ENCODE measurements at regions not wholly inside any gene's neighbourhood (a gene's known extent, or its start where the extent isn't known, plus 50 kb on each side); places are given as distances from the start of the nearest gene placed in this dataset.
A peak's percentile ranks its signal among the peaks of the same experiment; 100 is the strongest.

GRCh38 chr2:12201369-12201768 lies 454.9 kb downstream of the LPIN1 start:
- Histone ChIP-seq H3K4me3 (ENCODE audit: low read depth in 1 of 3, low read length in 3 of 3) (no peak overlapping the region), H3K27ac (ENCODE audit: low read depth in 1 of 3, low read length in 2 of 3) (no peak overlapping the region), H3K4me1 (ENCODE audit: control insufficient read depth in 3 of 3, insufficient read depth in 2 of 3, low read depth in 1 of 3, low read length in 2 of 3) (no peaks in the 10 kb centered on the region), H3K27me3 (ENCODE audit: control insufficient read depth in 3 of 3, insufficient read depth in 3 of 3, low read length in 3 of 3) (no peaks in the 10 kb centered on the region), H3K36me3 (ENCODE audit: control insufficient read depth in 3 of 3, insufficient read depth in 2 of 3, low read depth in 1 of 3, low read length in 3 of 3) (no peaks in the 10 kb centered on the region), H3K9me3 (ENCODE audit: control insufficient read depth in 2 of 2, insufficient read depth in 1 of 2, low read depth in 1 of 2, low read length in 1 of 2) (no peaks in the 10 kb centered on the region)
- WGBS, 3 donors = 57 to 68% (median 62%) methylated on average over 6 of the region's 6 CpGs
- FAIRE-seq (no peak), DNase-seq (no peak)

GRCh38 chr2:12202313-12203075 lies 456.1 kb downstream of the LPIN1 start:
- no peaks in the 10 kb centered on the region for H3K27me3 ChIP-seq (ENCODE audit: control insufficient read depth in 3 of 3, insufficient read depth in 3 of 3, low read length in 3 of 3)
- H3K36me3 ChIP-seq (ENCODE audit: control insufficient read depth in 3 of 3, insufficient read depth in 2 of 3, low read depth in 1 of 3, low read length in 3 of 3) = no peaks in the 10 kb centered on the region
- no peak overlapping the region for H3K27ac ChIP-seq (ENCODE audit: low read depth in 1 of 3, low read length in 2 of 3)
- H3K4me1 ChIP-seq (ENCODE audit: control insufficient read depth in 3 of 3, insufficient read depth in 2 of 3, low read depth in 1 of 3, low read length in 2 of 3) = no peaks in the 10 kb centered on the region
- peak in 1 of 2 donors; percentile 11 for DNase-seq
- H3K9me3 ChIP-seq (ENCODE audit: control insufficient read depth in 2 of 2, insufficient read depth in 1 of 2, low read depth in 1 of 2, low read length in 1 of 2) = no peaks in the 10 kb centered on the region
- 60 to 78% (median 66%) methylated on average over 12 of the region's 12 CpGs for WGBS, 3 donors
- no peak overlapping the region for H3K4me3 ChIP-seq (ENCODE audit: low read depth in 1 of 3, low read length in 3 of 3)
- no peak for FAIRE-seq

DNA sequence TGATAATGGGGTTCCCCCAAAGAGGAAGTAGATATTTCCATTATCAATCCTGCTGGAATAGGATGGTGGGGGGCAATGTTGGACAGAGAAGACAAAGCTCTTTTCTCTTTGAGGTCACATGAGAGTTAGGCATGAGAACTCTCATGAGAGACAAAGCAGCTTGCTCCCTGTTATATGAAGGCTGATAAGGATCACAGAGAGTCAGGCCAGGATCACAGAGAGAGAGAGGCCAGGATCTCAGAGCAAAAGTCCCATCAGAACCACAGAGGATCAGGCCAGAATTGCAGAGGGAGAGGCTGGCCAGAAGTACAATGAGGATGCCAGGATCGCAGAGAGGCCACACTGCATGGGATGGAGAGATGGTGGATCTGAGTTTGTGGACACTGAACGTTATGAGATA lies 457.1 kb downstream of the LPIN1 start:
- H3K27me3 ChIP-seq (ENCODE audit: control insufficient read depth in 3 of 3, insufficient read depth in 3 of 3, low read length in 3 of 3) = no peaks in the 10 kb centered on the region
- WGBS, 3 donors = 83 to 89% (median 87%) methylated on average over 2 of the region's 2 CpGs
- no peak overlapping the region for H3K4me3 ChIP-seq (ENCODE audit: low read depth in 1 of 3, low read length in 3 of 3)
- no peaks in the 10 kb centered on the region for H3K4me1 ChIP-seq (ENCODE audit: control insufficient read depth in 3 of 3, insufficient read depth in 2 of 3, low read depth in 1 of 3, low read length in 2 of 3)
- H3K36me3 ChIP-seq (ENCODE audit: control insufficient read depth in 3 of 3, insufficient read depth in 2 of 3, low read depth in 1 of 3, low read length in 3 of 3) = no peaks in the 10 kb centered on the region
- FAIRE-seq (no peak), DNase-seq (no peak)
- no peaks in the 10 kb centered on the region for H3K9me3 ChIP-seq (ENCODE audit: control insufficient read depth in 2 of 2, insufficient read depth in 1 of 2, low read depth in 1 of 2, low read length in 1 of 2)
- no peak overlapping the region for H3K27ac ChIP-seq (ENCODE audit: low read depth in 1 of 3, low read length in 2 of 3)

GRCh38 chr2:12205086-12205485 lies 458.7 kb downstream of the LPIN1 start:
- no peak for DNase-seq
- H3K27me3 ChIP-seq (ENCODE audit: control insufficient read depth in 3 of 3, insufficient read depth in 3 of 3, low read length in 3 of 3) = no peaks in the 10 kb centered on the region
- no peak for FAIRE-seq
- no peaks in the 10 kb centered on the region for H3K4me1 ChIP-seq (ENCODE audit: control insufficient read depth in 3 of 3, insufficient read depth in 2 of 3, low read depth in 1 of 3, low read length in 2 of 3)
- no peaks in the 10 kb centered on the region for H3K36me3 ChIP-seq (ENCODE audit: control insufficient read depth in 3 of 3, insufficient read depth in 2 of 3, low read depth in 1 of 3, low read length in 3 of 3)
- no peak overlapping the region for H3K4me3 ChIP-seq (ENCODE audit: low read depth in 1 of 3, low read length in 3 of 3)
- H3K27ac ChIP-seq (ENCODE audit: low read depth in 1 of 3, low read length in 2 of 3) = no peak overlapping the region
- no peaks in the 10 kb centered on the region for H3K9me3 ChIP-seq (ENCODE audit: control insufficient read depth in 2 of 2, insufficient read depth in 1 of 2, low read depth in 1 of 2, low read length in 1 of 2)
- 67 to 80% (median 79%) methylated on average over 2 to 3 of the region's 3 CpGs for WGBS, 3 donors

- DNase-seq = no peak
- Histone ChIP-seq H3K4me1 (ENCODE audit: control insufficient read depth in 3 of 3, insufficient read depth in 2 of 3, low read depth in 1 of 3, low read length in 2 of 3) (no peaks in the 10 kb centered on the region), H3K36me3 (ENCODE audit: control insufficient read depth in 3 of 3, insufficient read depth in 2 of 3, low read depth in 1 of 3, low read length in 3 of 3) (no peaks in the 10 kb centered on the region), H3K4me3 (ENCODE audit: low read depth in 1 of 3, low read length in 3 of 3) (no peak overlapping the region), H3K9me3 (ENCODE audit: control insufficient read depth in 2 of 2, insufficient read depth in 1 of 2, low read depth in 1 of 2, low read length in 1 of 2) (no peaks in the 10 kb centered on the region), H3K27me3 (ENCODE audit: control insufficient read depth in 3 of 3, insufficient read depth in 3 of 3, low read length in 3 of 3) (no peaks in the 10 kb centered on the region), H3K27ac (ENCODE audit: low read depth in 1 of 3, low read length in 2 of 3) (no peak overlapping the region)
- FAIRE-seq = no peak
- WGBS, 3 donors = 23 to 55% (median 26%) methylated on average over 1 of the region's 1 CpG
Measured at GRCh38 chr2:12207491-12207890, 461.1 kb downstream of the LPIN1 start.

DNA sequence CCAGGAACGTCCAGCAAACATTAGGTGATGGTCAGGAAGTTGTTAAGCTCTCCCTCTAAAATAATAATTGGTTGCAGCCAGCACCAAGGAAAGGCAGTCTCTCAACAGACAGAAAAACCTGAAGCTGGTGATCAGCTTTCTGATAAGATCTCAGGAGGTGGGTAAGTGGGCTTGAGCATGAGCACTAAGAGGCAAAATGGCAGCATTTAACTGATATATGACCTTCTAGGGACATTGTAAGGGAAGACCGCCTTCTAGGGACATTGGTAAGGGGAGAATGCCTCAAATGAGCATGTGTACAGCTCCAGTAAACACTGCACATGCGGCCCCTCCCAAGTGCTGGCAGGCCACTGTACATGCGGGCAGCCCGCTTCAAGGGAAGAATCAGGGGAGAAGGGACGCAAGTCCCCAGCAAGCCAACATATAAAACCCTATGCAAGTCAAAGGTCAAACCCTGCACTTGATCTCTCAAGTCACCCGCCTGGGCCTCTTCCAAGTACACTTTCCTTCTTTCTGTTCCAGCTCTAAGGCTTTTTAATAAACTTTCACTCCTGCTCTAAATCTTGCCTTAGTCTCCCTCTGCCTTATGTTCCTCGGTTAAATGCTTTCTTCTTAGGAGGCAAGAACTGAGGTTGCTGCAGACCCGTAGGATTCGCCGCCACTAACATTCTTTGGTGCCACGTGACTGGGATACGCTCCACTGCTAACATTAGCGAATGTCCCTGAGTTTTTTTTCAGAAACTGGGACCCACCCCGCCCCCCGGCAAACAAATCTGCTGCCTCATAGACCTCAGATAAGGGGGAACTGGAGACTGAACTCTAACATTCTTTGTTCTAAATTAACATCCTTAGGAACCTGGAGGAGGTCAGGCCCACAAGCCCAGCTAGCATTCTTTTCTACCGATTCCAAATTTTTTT lies 463.8 kb downstream of the LPIN1 start:
- 87 to 93% (median 92%) methylated on average over 17 of the region's 17 CpGs for WGBS, 3 donors

DNA sequence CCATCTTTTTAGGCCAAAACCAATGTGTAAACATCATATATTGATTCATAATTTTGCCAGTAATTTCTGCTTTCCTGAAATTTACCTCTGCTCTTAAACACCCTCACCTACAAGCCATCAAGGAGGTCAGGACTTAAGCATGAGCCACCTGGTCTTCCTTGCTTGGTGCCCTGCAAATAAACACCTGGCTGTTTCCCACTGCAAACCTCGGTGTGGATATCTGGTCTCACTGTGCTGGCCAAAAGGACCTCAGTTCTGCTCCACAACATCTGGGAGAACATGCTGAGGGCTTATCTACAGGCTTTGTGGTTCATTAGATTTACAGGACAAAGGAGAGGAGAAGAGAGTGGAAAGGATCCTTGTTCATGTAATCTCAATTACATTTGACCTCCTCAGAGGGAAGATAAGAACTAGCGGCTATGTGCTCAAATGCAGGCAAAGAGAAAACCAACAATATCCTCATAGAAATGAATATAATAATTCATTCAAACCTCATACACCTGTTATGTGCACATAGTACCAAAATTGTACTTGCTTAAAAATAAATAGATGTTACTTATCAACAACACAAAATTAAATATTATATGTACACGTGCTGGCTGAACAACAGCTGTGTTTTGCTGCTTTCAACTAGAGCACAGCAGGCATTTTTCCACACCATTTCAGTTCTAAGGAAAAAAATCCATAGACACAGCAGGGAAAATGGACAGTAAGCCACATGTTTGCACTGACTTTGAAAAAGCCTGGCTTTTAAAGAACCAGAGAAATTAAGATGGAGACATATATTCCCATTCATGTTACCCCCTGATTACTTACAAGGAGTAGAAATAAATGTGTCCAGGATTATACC lies 465.1 kb downstream of the LPIN1 start:
- no peak overlapping the region for H3K4me3 ChIP-seq (ENCODE audit: low read depth in 1 of 3, low read length in 3 of 3)
- no peaks in the 10 kb centered on the region for H3K9me3 ChIP-seq (ENCODE audit: control insufficient read depth in 2 of 2, insufficient read depth in 1 of 2, low read depth in 1 of 2, low read length in 1 of 2)
- no peaks in the 10 kb centered on the region for H3K27me3 ChIP-seq (ENCODE audit: control insufficient read depth in 3 of 3, insufficient read depth in 3 of 3, low read length in 3 of 3)
- H3K36me3 ChIP-seq (ENCODE audit: control insufficient read depth in 3 of 3, insufficient read depth in 2 of 3, low read depth in 1 of 3, low read length in 3 of 3) = no peaks in the 10 kb centered on the region
- H3K4me1 ChIP-seq (ENCODE audit: control insufficient read depth in 3 of 3, insufficient read depth in 2 of 3, low read depth in 1 of 3, low read length in 2 of 3) = no peaks in the 10 kb centered on the region
- no peak for DNase-seq
- H3K27ac ChIP-seq (ENCODE audit: low read depth in 1 of 3, low read length in 2 of 3) = no peak overlapping the region
- no peak for FAIRE-seq
- WGBS, 3 donors = 46 to 71% (median 54%) methylated on average over 3 of the region's 3 CpGs

More for the DNA sequence above, 463.8 kb downstream of the LPIN1 start:
- FAIRE-seq = no peak
- H3K27ac ChIP-seq (ENCODE audit: low read depth in 1 of 3, low read length in 2 of 3) = no peak overlapping the region
- no peaks in the 10 kb centered on the region for H3K36me3 ChIP-seq (ENCODE audit: control insufficient read depth in 3 of 3, insufficient read depth in 2 of 3, low read depth in 1 of 3, low read length in 3 of 3)
- H3K4me3 ChIP-seq (ENCODE audit: low read depth in 1 of 3, low read length in 3 of 3) = no peak overlapping the region
- no peaks in the 10 kb centered on the region for H3K27me3 ChIP-seq (ENCODE audit: control insufficient read depth in 3 of 3, insufficient read depth in 3 of 3, low read length in 3 of 3)
- H3K4me1 ChIP-seq (ENCODE audit: control insufficient read depth in 3 of 3, insufficient read depth in 2 of 3, low read depth in 1 of 3, low read length in 2 of 3) = no peaks in the 10 kb centered on the region
- H3K9me3 ChIP-seq (ENCODE audit: control insufficient read depth in 2 of 2, insufficient read depth in 1 of 2, low read depth in 1 of 2, low read length in 1 of 2) = no peaks in the 10 kb centered on the region
- DNase-seq = no peak
